Colonic mucosa (tissue), 4 donors: ENCODE measurements at regions not wholly inside any gene's neighbourhood (a gene's known extent, or its start where the extent isn't known, plus 50 kb on each side); places are given as distances from the start of the nearest gene placed in this dataset.

Experiments used
- DNase-seq: peaks from one replicate; pipeline ENCODE4 v3.0.0-alpha.2; 2020
- H3K27ac ChIP-seq: fragments of 200-600 bp; one replicate; pipeline ENCODE4 v1.8.0; 2021
- H3K27me3 ChIP-seq: fragments of 200-600 bp; one replicate; pipeline ENCODE4 v1.8.0; 2021
- H3K36me3 ChIP-seq: fragments of 200-600 bp; one replicate; pipeline ENCODE4 v1.8.0; 2021
- H3K4me1 ChIP-seq: fragments of 200-600 bp; one replicate; pipeline ENCODE4 v1.8.0; 2021; ENCODE audit warnings: mild to moderate bottlenecking
- H3K4me3 ChIP-seq: fragments of 200-600 bp; one replicate; pipeline ENCODE4 v1.8.0; 2021
- H3K9ac ChIP-seq, 2 donors: one replicate each; pipeline ENCODE4 v1.7.0; 2013; ENCODE audit warnings: control low read depth in 2 of 2, low read depth in 2 of 2, low read length in 2 of 2
- H3K9me3 ChIP-seq: fragments of 200-600 bp; one replicate; pipeline ENCODE4 v1.8.0; 2021
- CTCF ChIP-seq: fragments of 200-600 bp; IDR thresholded peaks from one replicate; pipeline ENCODE4 v1.8.0; 2022; ENCODE audit warnings: antibody characterized with exemption, mild to moderate bottlenecking
- intact Hi-C: fragments of 100-400 bp; cut with DNase I; formaldehyde crosslinking; loops from one replicate; pipeline ENCODE4 v1.14.1; 2022
- donor health status: healthy.
- donor health status: DM: no; HTN: no; CAD: no.
- donor health status: DM: no; HTN: no; CAD: no.

GRCh38 chr3:189458528-189458927, 172.7 kb upstream of the TP63 start:
- Histone ChIP-seq H3K36me3 (no peaks in the 10 kb centered on the region), H3K9ac (no peak overlapping the region), H3K27me3 (no peaks in the 10 kb centered on the region), H3K27ac (no peak overlapping the region), H3K9me3 (no peaks in the 10 kb centered on the region), H3K4me1 (no peaks in the 10 kb centered on the region), H3K4me3 (no peak overlapping the region)
- intact Hi-C loops = no loop called here
- no peak for DNase-seq
- TF ChIP-seq CTCF = no peak

- DNase-seq = no peak
- H3K27me3 ChIP-seq = no peaks in the 10 kb centered on the region
- no peak overlapping the region for H3K27ac ChIP-seq
- H3K36me3 ChIP-seq = no peaks in the 10 kb centered on the region
- H3K4me3 ChIP-seq = no peak overlapping the region
- H3K9me3 ChIP-seq = no peaks in the 10 kb centered on the region
- H3K4me1 ChIP-seq = no peaks in the 10 kb centered on the region
- intact Hi-C loops = no loop called here
- no peak for TF ChIP-seq CTCF
- no peak overlapping the region for H3K9ac ChIP-seq
Measured at GRCh38 chr3:189459231-189459630, 172.0 kb upstream of the TP63 start.

GRCh38 chr3:189460511-189460910, 170.7 kb upstream of the TP63 start:
- H3K9me3 ChIP-seq = no peaks in the 10 kb centered on the region
- intact Hi-C loops = no loop called here
- H3K9ac ChIP-seq = no peak overlapping the region

GRCh38 chr3:189464799-189465198, 166.4 kb upstream of the TP63 start:
- H3K27ac ChIP-seq = no peak overlapping the region
- no peak for DNase-seq
- no peaks in the 10 kb centered on the region for H3K36me3 ChIP-seq
- no peak overlapping the region for H3K4me3 ChIP-seq
- H3K27me3 ChIP-seq = no peaks in the 10 kb centered on the region
- H3K9me3 ChIP-seq = no peaks in the 10 kb centered on the region
- H3K4me1 ChIP-seq = no peaks in the 10 kb centered on the region
- no peak for TF ChIP-seq CTCF
- intact Hi-C loops = no loop called here
- H3K9ac ChIP-seq = no peak overlapping the region

More at GRCh38 chr3:189460511-189460910, 170.7 kb upstream of the TP63 start:
- Histone ChIP-seq H3K4me3 (no peak overlapping the region), H3K36me3 (no peaks in the 10 kb centered on the region), H3K27ac (no peak overlapping the region), H3K4me1 (no peaks in the 10 kb centered on the region), H3K27me3 (no peaks in the 10 kb centered on the region)
- no peak for TF ChIP-seq CTCF
- no peak for DNase-seq

GRCh38 chr3:189466004-189466403, 165.2 kb upstream of the TP63 start:
- no peaks in the 10 kb centered on the region for H3K36me3 ChIP-seq
- H3K4me1 ChIP-seq = no peaks in the 10 kb centered on the region
- H3K9ac ChIP-seq = no peak overlapping the region
- H3K9me3 ChIP-seq = no peaks in the 10 kb centered on the region
- no peak overlapping the region for H3K27ac ChIP-seq
- intact Hi-C loops = no loop called here
- no peaks in the 10 kb centered on the region for H3K27me3 ChIP-seq
- TF ChIP-seq CTCF = no peak
- no peak overlapping the region for H3K4me3 ChIP-seq
- DNase-seq = no peak

GRCh38 chr3:189467451-189467850, 163.7 kb upstream of the TP63 start:
- intact Hi-C loops = no loop called here
- Histone ChIP-seq H3K27me3 (no peaks in the 10 kb centered on the region), H3K4me1 (no peaks in the 10 kb centered on the region), H3K9ac (no peak overlapping the region), H3K36me3 (no peaks in the 10 kb centered on the region), H3K4me3 (no peak overlapping the region), H3K27ac (no peak overlapping the region), H3K9me3 (no peaks in the 10 kb centered on the region)
- DNase-seq = no peak
- TF ChIP-seq CTCF = no peak
